OCI-LY7 (cell line): ENCODE measurements at regions not wholly inside any gene's neighbourhood (a gene's known extent, or its start where the extent isn't known, plus 50 kb on each side); places are given as distances from the start of the nearest gene placed in this dataset.

ENCODE experiments used
- EZH2phosphoT487 ChIP-seq: fragments of 200-600 bp; sonication (generic); IDR thresholded peaks from 2 replicates; pipeline ENCODE4 v1.6.1; 2018; ENCODE audit warnings: low read depth, borderline replicate concordance, mild to moderate bottlenecking, mixed run types, antibody characterized with exemption, low read length, moderate library complexity, mixed read lengths
- TF ChIP-seq, protein P1 (sequence below): fragments of 200-600 bp; sonication (generic); conservative IDR thresholded peaks from 2 replicates; pipeline ENCODE4 v1.5.1; 2014; ENCODE audit warnings: mild to moderate bottlenecking, antibody characterized with exemption, low read length, moderate library complexity, mixed read lengths

DNA sequence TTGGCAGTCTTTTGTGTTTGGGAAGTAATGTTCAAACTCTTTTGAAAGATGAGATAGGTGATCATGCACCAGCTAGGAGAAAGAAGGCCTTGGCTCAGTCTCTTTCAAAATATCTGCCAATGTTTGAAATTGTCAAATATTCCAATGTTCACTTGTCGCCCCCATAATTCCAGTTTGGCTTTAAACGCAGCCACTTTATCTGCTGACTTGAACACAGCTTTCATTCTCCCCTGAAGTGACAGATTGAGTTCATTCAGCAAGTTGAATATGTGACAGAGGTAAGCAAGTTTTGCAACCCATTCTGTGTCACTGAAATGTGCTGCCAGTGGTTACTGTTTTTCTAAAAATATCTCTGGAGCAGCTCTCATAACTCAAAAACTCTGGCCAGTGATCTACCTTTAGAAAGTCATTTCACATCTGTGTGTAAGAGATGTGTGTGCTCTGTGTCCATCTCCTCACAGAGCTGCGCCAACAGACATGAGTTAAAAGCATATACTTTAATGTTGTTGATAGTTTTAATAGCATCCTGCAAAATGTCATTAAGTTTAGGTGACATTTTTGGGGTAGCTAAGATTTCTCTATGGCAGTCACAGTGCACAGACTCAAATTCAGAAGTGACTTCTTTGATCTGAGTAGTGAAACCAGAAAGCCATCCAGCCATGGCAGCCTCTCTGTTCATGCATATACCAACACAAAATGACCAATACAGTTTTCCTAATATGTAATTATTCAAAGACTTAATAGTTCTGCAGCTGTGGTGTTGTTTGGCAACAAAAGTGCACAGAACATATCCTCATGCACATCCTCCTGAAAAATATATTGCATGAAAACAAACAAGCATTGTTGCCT is 614.3 kb upstream of the MIS18BP1 start:
- TF ChIP-seq, protein P1, sequence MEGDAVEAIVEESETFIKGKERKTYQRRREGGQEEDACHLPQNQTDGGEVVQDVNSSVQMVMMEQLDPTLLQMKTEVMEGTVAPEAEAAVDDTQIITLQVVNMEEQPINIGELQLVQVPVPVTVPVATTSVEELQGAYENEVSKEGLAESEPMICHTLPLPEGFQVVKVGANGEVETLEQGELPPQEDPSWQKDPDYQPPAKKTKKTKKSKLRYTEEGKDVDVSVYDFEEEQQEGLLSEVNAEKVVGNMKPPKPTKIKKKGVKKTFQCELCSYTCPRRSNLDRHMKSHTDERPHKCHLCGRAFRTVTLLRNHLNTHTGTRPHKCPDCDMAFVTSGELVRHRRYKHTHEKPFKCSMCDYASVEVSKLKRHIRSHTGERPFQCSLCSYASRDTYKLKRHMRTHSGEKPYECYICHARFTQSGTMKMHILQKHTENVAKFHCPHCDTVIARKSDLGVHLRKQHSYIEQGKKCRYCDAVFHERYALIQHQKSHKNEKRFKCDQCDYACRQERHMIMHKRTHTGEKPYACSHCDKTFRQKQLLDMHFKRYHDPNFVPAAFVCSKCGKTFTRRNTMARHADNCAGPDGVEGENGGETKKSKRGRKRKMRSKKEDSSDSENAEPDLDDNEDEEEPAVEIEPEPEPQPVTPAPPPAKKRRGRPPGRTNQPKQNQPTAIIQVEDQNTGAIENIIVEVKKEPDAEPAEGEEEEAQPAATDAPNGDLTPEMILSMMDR, result no peak
- TF ChIP-seq EZH2phosphoT487, result no peak
